Esophagus squamous epithelium (tissue), 4 donors: ENCODE measurements at regions not wholly inside any gene's neighbourhood (a gene's known extent, or its start where the extent isn't known, plus 50 kb on each side); places are given as distances from the start of the nearest gene placed in this dataset.

ENCODE experiments used
- POLR2A ChIP-seq, 4 donors: fragments of 450-650 bp; IDR thresholded peaks; one replicate each; pipeline ENCODE4 v1.6.1; 2017; ENCODE audit warnings: antibody characterized with exemption in 4 of 4, mild to moderate bottlenecking in 4 of 4, moderate library complexity in 3 of 4
- TF ChIP-seq, protein P1 (sequence below), 6 experiments: fragments of 450-650 bp in 4 of 6; fragments of 200-600 bp in 2 of 6; sonication (generic) in 2 of 6; IDR thresholded peaks; one replicate each; pipeline ENCODE4 v1.5.1; 2016 to 2019; ENCODE audit warnings: antibody characterized with exemption in 6 of 6, mild to moderate bottlenecking in 4 of 6, moderate library complexity in 4 of 6

GRCh38 chr16:86357950-86358349, 152.4 kb upstream of the FOXF1 start:
- TF ChIP-seq POLR2A (IDR thresholded peaks at IDR 0.05) = no peak
- TF ChIP-seq, protein P1, sequence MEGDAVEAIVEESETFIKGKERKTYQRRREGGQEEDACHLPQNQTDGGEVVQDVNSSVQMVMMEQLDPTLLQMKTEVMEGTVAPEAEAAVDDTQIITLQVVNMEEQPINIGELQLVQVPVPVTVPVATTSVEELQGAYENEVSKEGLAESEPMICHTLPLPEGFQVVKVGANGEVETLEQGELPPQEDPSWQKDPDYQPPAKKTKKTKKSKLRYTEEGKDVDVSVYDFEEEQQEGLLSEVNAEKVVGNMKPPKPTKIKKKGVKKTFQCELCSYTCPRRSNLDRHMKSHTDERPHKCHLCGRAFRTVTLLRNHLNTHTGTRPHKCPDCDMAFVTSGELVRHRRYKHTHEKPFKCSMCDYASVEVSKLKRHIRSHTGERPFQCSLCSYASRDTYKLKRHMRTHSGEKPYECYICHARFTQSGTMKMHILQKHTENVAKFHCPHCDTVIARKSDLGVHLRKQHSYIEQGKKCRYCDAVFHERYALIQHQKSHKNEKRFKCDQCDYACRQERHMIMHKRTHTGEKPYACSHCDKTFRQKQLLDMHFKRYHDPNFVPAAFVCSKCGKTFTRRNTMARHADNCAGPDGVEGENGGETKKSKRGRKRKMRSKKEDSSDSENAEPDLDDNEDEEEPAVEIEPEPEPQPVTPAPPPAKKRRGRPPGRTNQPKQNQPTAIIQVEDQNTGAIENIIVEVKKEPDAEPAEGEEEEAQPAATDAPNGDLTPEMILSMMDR (IDR thresholded peaks at IDR 0.05) = no peak
